Uterus (tissue), 2 donors: ENCODE measurements at regions not wholly inside any gene's neighbourhood (a gene's known extent, or its start where the extent isn't known, plus 50 kb on each side); places are given as distances from the start of the nearest gene placed in this dataset.

ENCODE experiments used
- CTCF ChIP-seq, 4 experiments: fragments of 200-600 bp in 2 of 4; fragments of 450-650 bp in 2 of 4; sonication (generic) in 2 of 4; IDR thresholded peaks; one replicate each; pipeline ENCODE4 v1.5.1; 2016 to 2019; ENCODE audit warnings: antibody characterized with exemption in 4 of 4, mild to moderate bottlenecking in 2 of 4, moderate library complexity in 1 of 4
- POLR2A ChIP-seq, 2 donors: fragments of 450-650 bp; IDR thresholded peaks; one replicate each; pipeline ENCODE4 v1.6.1; 2016; ENCODE audit warnings: antibody characterized with exemption in 2 of 2, mild to moderate bottlenecking in 1 of 2, moderate library complexity in 1 of 2

DNA sequence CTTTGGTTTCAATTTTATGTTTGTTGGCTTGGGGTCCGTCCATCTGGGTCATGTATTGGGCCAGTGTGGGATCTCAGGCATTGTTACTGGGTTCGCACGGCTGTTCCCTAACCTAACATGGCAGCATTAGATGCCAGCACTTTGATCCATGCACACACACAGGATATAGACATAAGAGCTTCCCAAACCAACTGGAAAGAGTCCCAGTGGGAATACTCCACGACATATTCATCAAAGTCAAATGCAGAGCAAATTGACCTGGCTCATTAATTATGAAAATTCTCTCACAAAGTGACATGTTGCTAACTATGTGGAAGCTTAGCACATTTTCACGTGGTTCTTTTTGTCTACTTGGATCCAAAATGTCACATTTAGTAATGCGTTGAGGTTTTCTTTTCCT lies 130.4 kb downstream of the SETD4 start:
- no peak for TF ChIP-seq CTCF (IDR thresholded peaks at IDR 0.05)
- TF ChIP-seq POLR2A (IDR thresholded peaks at IDR 0.05), result no peak
